CD14-positive monocyte (primary cell): ENCODE measurements at regions not wholly inside any gene's neighbourhood (a gene's known extent, or its start where the extent isn't known, plus 50 kb on each side); places are given as distances from the start of the nearest gene placed in this dataset.

ENCODE experiments used
- DNase-seq, 3 donors: peaks; one replicate each; pipeline ENCODE4 v3.0.0-alpha.2; 2011 to 2022
- H2AFZ ChIP-seq: 2 replicates; pipeline ENCODE4 v1.6.0; 2012; ENCODE audit warnings: mild to moderate bottlenecking, low read depth, low read length, inconsistent platforms; ENCODE audit not compliant: insufficient read depth, poor library complexity, severe bottlenecking
- H3K27ac ChIP-seq, 2 donors: 1 replicate in 1 of 2; 2 replicates in 1 of 2; pipeline ENCODE4 v1.5.1; 2012 to 2013; ENCODE audit warnings: low read length in 2 of 2, control low read depth in 1 of 2, inconsistent platforms in 1 of 2, low read depth in 1 of 2, mild to moderate bottlenecking in 1 of 2
- H3K27me3 ChIP-seq, 2 donors: one replicate each; pipeline versions ENCODE4 v1.6.0 to v1.6.1; 2011 to 2013; ENCODE audit warnings: low read length in 2 of 2; ENCODE audit not compliant: control insufficient read depth in 2 of 2, insufficient read depth in 2 of 2
- H3K36me3 ChIP-seq, 2 donors: replicated peaks in 1 of 2; 1 replicate in 1 of 2; 2 replicates in 1 of 2; pipeline versions ENCODE4 v1.5.1 to v1.6.1; 2012 to 2013; ENCODE audit warnings: low read length in 2 of 2, control low read depth in 1 of 2, inconsistent platforms in 1 of 2, mild to moderate bottlenecking in 1 of 2; ENCODE audit not compliant: insufficient read depth in 2 of 2, control insufficient read depth in 1 of 2
- H3K4me1 ChIP-seq, 2 donors: 1 replicate in 1 of 2; 2 replicates in 1 of 2; pipeline versions ENCODE4 v1.5.1 to v1.6.1; 2012 to 2013; ENCODE audit warnings: low read length in 2 of 2, control low read depth in 1 of 2, inconsistent platforms in 1 of 2, mild to moderate bottlenecking in 1 of 2, moderate library complexity in 1 of 2; ENCODE audit not compliant: insufficient read depth in 2 of 2, control insufficient read depth in 1 of 2
- H3K4me2 ChIP-seq: replicated peaks from 2 replicates; pipeline ENCODE3; 2012; ENCODE audit warnings: low read length, moderate library complexity, mild to moderate bottlenecking; ENCODE audit not compliant: poor library complexity, severe bottlenecking; ENCODE audit errors: extremely low read depth
- H3K4me3 ChIP-seq, 3 experiments: fragments of 200-600 bp in 1 of 3; sonication (generic) in 1 of 3; replicated peaks in 1 of 3; 1 replicate in 2 of 3; 2 replicates in 1 of 3; pipeline ENCODE4 v1.5.1; 2011 to 2013; ENCODE audit warnings: low read length in 3 of 3, mild to moderate bottlenecking in 3 of 3, control low read depth in 2 of 3, low read depth in 2 of 3, inconsistent platforms in 1 of 3, moderate library complexity in 1 of 3
- H3K79me2 ChIP-seq: 2 replicates; pipeline ENCODE4 v1.6.0; 2012; ENCODE audit warnings: mild to moderate bottlenecking, control low read depth, inconsistent platforms, low read length, moderate library complexity; ENCODE audit not compliant: insufficient read depth
- H3K9ac ChIP-seq: 2 replicates; pipeline ENCODE4 v1.6.0; 2017; ENCODE audit warnings: low read length, mild to moderate bottlenecking; ENCODE audit not compliant: insufficient read depth, poor library complexity, severe bottlenecking
- H3K9me3 ChIP-seq, 2 donors: replicated peaks in 1 of 2; 1 replicate in 1 of 2; 2 replicates in 1 of 2; pipeline versions ENCODE4 v1.5.1 to v1.6.1; 2012 to 2013; ENCODE audit warnings: low read length in 2 of 2, control low read depth in 1 of 2; ENCODE audit not compliant: control insufficient read depth in 1 of 2, insufficient read depth in 1 of 2
- H4K20me1 ChIP-seq: 2 replicates; pipeline ENCODE4 v1.6.0; 2012; ENCODE audit warnings: mild to moderate bottlenecking, low read length, control low read depth, moderate library complexity; ENCODE audit not compliant: insufficient read depth
- H3K27ac Mint-ChIP-seq, 7 donors: one replicate each; pipeline ENCODE4 v1.8.0; 2020; ENCODE audit warnings: mild to moderate bottlenecking in 7 of 7, mixed read lengths in 7 of 7, moderate library complexity in 6 of 7, inconsistent platforms in 2 of 7
- H3K27me3 Mint-ChIP-seq, 3 donors: one replicate each; pipeline ENCODE4 v1.8.0; 2021 to 2022; ENCODE audit warnings: low read depth in 3 of 3, mild to moderate bottlenecking in 3 of 3, mixed read lengths in 3 of 3, moderate library complexity in 3 of 3, inconsistent platforms in 1 of 3
- H3K36me3 Mint-ChIP-seq, 2 donors: one replicate each; pipeline ENCODE4 v1.8.0; 2020; ENCODE audit warnings: mixed read lengths in 2 of 2, inconsistent platforms in 1 of 2, mild to moderate bottlenecking in 1 of 2
- H3K4me1 Mint-ChIP-seq: one replicate; pipeline ENCODE4 v1.8.0; 2020; ENCODE audit warnings: mild to moderate bottlenecking, mixed read lengths
- H3K4me3 Mint-ChIP-seq, 2 donors: one replicate each; pipeline ENCODE4 v1.8.0; 2020; ENCODE audit warnings: mild to moderate bottlenecking in 2 of 2, mixed read lengths in 2 of 2, moderate library complexity in 1 of 2
- H3K9me3 Mint-ChIP-seq, 7 donors: one replicate each; pipeline ENCODE4 v1.8.0; 2020 to 2022; ENCODE audit warnings: mixed read lengths in 7 of 7, mild to moderate bottlenecking in 6 of 7, moderate library complexity in 6 of 7, inconsistent platforms in 2 of 7
- CTCF ChIP-seq: fragments of 200-600 bp; IDR thresholded peaks from one replicate; pipeline ENCODE4 v1.8.0; 2022; ENCODE audit warnings: antibody characterized with exemption, mild to moderate bottlenecking
- WGBS: methylation state at CpG from one replicate; pipeline ENCODE4 v1.1.5; 2013; ENCODE audit warnings: missing lambda C conversion rate; ENCODE audit not compliant: insufficient coverage; 5-methylcytosine and 5-hydroxymethylcytosine counted together
- intact Hi-C, 2 donors: fragments of 100-400 bp; cut with micrococcal nuclease; formaldehyde crosslinking; loops; one replicate each; pipeline versions ENCODE4 v1.15.0 to v1.15.1; 2023

- no peak overlapping the region for H3K4me3 Mint-ChIP-seq
- Histone ChIP-seq H3K27me3 (peaks cover 26 to 28% of the 10 kb centered on the region in 2 donors), H3K27ac (no peak overlapping the region), H3K9ac (no peak overlapping the region), H3K79me2 (no peaks in the 10 kb centered on the region), H3K4me2 (no peak overlapping the region), H3K4me3 (no peak overlapping the region), H2AFZ (no peak overlapping the region), H4K20me1 (no peaks in the 10 kb centered on the region), H3K4me1 (peaks cover 4 to 7% of the 10 kb centered on the region in 2 donors), H3K9me3 (no peaks in the 10 kb centered on the region), H3K36me3 (no peaks in the 10 kb centered on the region)
- no peaks in the 10 kb centered on the region for H3K36me3 Mint-ChIP-seq
- no CpG with 5 or more reads among the region's 4 CpGs for WGBS
- peaks cover 6% of the 10 kb centered on the region for H3K4me1 Mint-ChIP-seq
- peaks cover 21 to 32% (median 27%) of the 10 kb centered on the region in 3 donors for H3K27me3 Mint-ChIP-seq
- intact Hi-C loops, result loop anchor here in 1 of 2 donors (5.0 kb wide), 1 partner anchor 292 kb away; no protein-coding TSS in a partner anchor
- no peak for DNase-seq
- TF ChIP-seq CTCF, result no peak
- no peaks in the 10 kb centered on the region for H3K9me3 Mint-ChIP-seq
- H3K27ac Mint-ChIP-seq, result no peak overlapping the region
Measured at GRCh38 chr7:26074919-26075318, 77.1 kb upstream of the NFE2L3 start.

- TF ChIP-seq CTCF, result no peak
- WGBS, result 90% methylated on average over 4 of the region's 6 CpGs
- H3K36me3 ChIP-seq, result no peaks in the 10 kb centered on the region
- H3K27ac ChIP-seq, result no peak overlapping the region
- H3K4me1 ChIP-seq, result peaks cover 4 to 7% of the 10 kb centered on the region in 2 donors
- no peak overlapping the region for H3K9ac ChIP-seq
- peaks cover 29 to 30% of the 10 kb centered on the region in 2 donors for H3K27me3 ChIP-seq
- H4K20me1 ChIP-seq, result no peaks in the 10 kb centered on the region
- no peak overlapping the region for H3K4me3 ChIP-seq
- intact Hi-C loops, result loop anchor here in 1 of 2 donors (5.0 kb wide), 1 partner anchor 291 kb away; no protein-coding TSS in a partner anchor
- H3K9me3 ChIP-seq, result no peaks in the 10 kb centered on the region
- H2AFZ ChIP-seq, result no peak overlapping the region
- no peak for DNase-seq
- H3K9me3 Mint-ChIP-seq, result no peaks in the 10 kb centered on the region
- H3K4me2 ChIP-seq, result no peak overlapping the region
- H3K27me3 Mint-ChIP-seq, result peaks cover 23 to 42% (median 34%) of the 10 kb centered on the region in 3 donors
- peaks cover 6% of the 10 kb centered on the region for H3K4me1 Mint-ChIP-seq
- peak overlapping the region in 1 of 7 donors; percentile 74 for H3K27ac Mint-ChIP-seq
- no peaks in the 10 kb centered on the region for H3K79me2 ChIP-seq
- no peaks in the 10 kb centered on the region for H3K36me3 Mint-ChIP-seq
- H3K4me3 Mint-ChIP-seq, result no peak overlapping the region
Measured at GRCh38 chr7:26076691-26077090, 75.3 kb upstream of the NFE2L3 start.
